GM12873 (cell line): ENCODE measurements at regions not wholly inside any gene's neighbourhood (a gene's known extent, or its start where the extent isn't known, plus 50 kb on each side); places are given as distances from the start of the nearest gene placed in this dataset.

ENCODE experiments used
- CTCF ChIP-seq: IDR thresholded peaks from 2 replicates; pipeline ENCODE4 v1.5.1; 2012; ENCODE audit warnings: low read depth, mild to moderate bottlenecking, moderate library complexity, low read length, control low read depth; ENCODE audit not compliant: insufficient read depth; ENCODE audit errors: missing control alignments

- no peak for TF ChIP-seq CTCF
Observed at GRCh38 chr4:136112116-136112515, 1420.2 kb downstream of the PCDH18 start.

- TF ChIP-seq CTCF, result no peak
Observed at GRCh38 chr4:136106753-136107152, 1425.5 kb downstream of the PCDH18 start.

- no peak for TF ChIP-seq CTCF
Observed at GRCh38 chr4:136103616-136104015, 1428.7 kb downstream of the PCDH18 start.

- TF ChIP-seq CTCF, result no peak
Observed at GRCh38 chr4:136097676-136098075, 1434.6 kb downstream of the PCDH18 start.

GRCh38 chr4:136088211-136088867, 1444.0 kb downstream of the PCDH18 start:
- no peak for TF ChIP-seq CTCF

GRCh38 chr4:136078976-136079375, 1453.3 kb downstream of the PCDH18 start:
- TF ChIP-seq CTCF, result no peak

GRCh38 chr4:136056748-136057147, 1475.5 kb downstream of the PCDH18 start:
- TF ChIP-seq CTCF, result no peak
